Left ventricle myocardium inferior (tissue), 1 donor: ENCODE measurements at regions not wholly inside any gene's neighbourhood (a gene's known extent, or its start where the extent isn't known, plus 50 kb on each side); places are given as distances from the start of the nearest gene placed in this dataset.

Experiments
- DNase-seq: peaks from one replicate; pipeline ENCODE4 v3.0.0-alpha.2; 2020
- H3K27ac ChIP-seq: fragments of 200-600 bp; replicated peaks from 2 replicates; pipeline ENCODE4 v1.8.0; 2021
- H3K27me3 ChIP-seq: fragments of 200-600 bp; 2 replicates; pipeline ENCODE4 v1.8.0; 2021; ENCODE audit warnings: low read depth
- H3K36me3 ChIP-seq: fragments of 200-600 bp; 2 replicates; pipeline ENCODE4 v1.8.0; 2021
- H3K4me1 ChIP-seq: fragments of 200-600 bp; 2 replicates; pipeline ENCODE4 v1.8.0; 2021
- H3K4me3 ChIP-seq: fragments of 200-600 bp; 2 replicates; pipeline ENCODE4 v1.8.0; 2021; ENCODE audit warnings: mild to moderate bottlenecking, moderate library complexity
- H3K9me3 ChIP-seq: fragments of 200-600 bp; replicated peaks from 2 replicates; pipeline ENCODE4 v1.8.0; 2021
- CTCF ChIP-seq: fragments of 200-600 bp; IDR thresholded peaks from 2 replicates; pipeline ENCODE4 v1.8.0; 2021; ENCODE audit warnings: antibody characterized with exemption, mild to moderate bottlenecking, borderline replicate concordance
- intact Hi-C: fragments of 100-400 bp; cut with micrococcal nuclease; formaldehyde crosslinking; loops from one replicate; pipeline ENCODE4 v1.11.0; 2022
- donor health status: DM: no; HTN: yes; CAD: no; lungs with severe emphysema.

- H3K27me3 ChIP-seq: no peaks in the 10 kb centered on the region
- no peaks in the 10 kb centered on the region for H3K4me1 ChIP-seq
- H3K9me3 ChIP-seq: no peaks in the 10 kb centered on the region
- H3K27ac ChIP-seq: no peak overlapping the region
- H3K4me3 ChIP-seq: no peak overlapping the region
- intact Hi-C loops: no loop called here
- H3K36me3 ChIP-seq: no peaks in the 10 kb centered on the region
- TF ChIP-seq CTCF: no peak
- DNase-seq: no peak
Observed at GRCh38 chr9:100913257-100913656, 115.3 kb upstream of the PLPPR1 start.

- intact Hi-C loops: no loop called here
- Histone ChIP-seq H3K36me3 (no peaks in the 10 kb centered on the region), H3K27me3 (no peaks in the 10 kb centered on the region), H3K4me3 (no peak overlapping the region), H3K9me3 (no peaks in the 10 kb centered on the region), H3K4me1 (no peaks in the 10 kb centered on the region), H3K27ac (no peak overlapping the region)
- no peak for TF ChIP-seq CTCF
- DNase-seq: no peak
Observed at GRCh38 chr9:100914266-100914665, 114.3 kb upstream of the PLPPR1 start.

GRCh38 chr9:100919506-100919905, 109.0 kb upstream of the PLPPR1 start:
- Histone ChIP-seq H3K9me3 (no peaks in the 10 kb centered on the region), H3K36me3 (no peaks in the 10 kb centered on the region), H3K27me3 (no peaks in the 10 kb centered on the region), H3K4me3 (no peak overlapping the region), H3K4me1 (no peaks in the 10 kb centered on the region), H3K27ac (no peak overlapping the region)
- no peak for DNase-seq
- TF ChIP-seq CTCF: no peak
- intact Hi-C loops: no loop called here

GRCh38 chr9:100926366-100926765, 102.2 kb upstream of the PLPPR1 start:
- H3K4me1 ChIP-seq: no peaks in the 10 kb centered on the region
- H3K9me3 ChIP-seq: no peaks in the 10 kb centered on the region
- TF ChIP-seq CTCF: no peak
- H3K4me3 ChIP-seq: no peak overlapping the region
- no peak overlapping the region for H3K27ac ChIP-seq
- no peaks in the 10 kb centered on the region for H3K36me3 ChIP-seq
- no peak for DNase-seq
- no peaks in the 10 kb centered on the region for H3K27me3 ChIP-seq
- intact Hi-C loops: no loop called here

- intact Hi-C loops: no loop called here
- DNase-seq: no peak
- no peaks in the 10 kb centered on the region for H3K4me1 ChIP-seq
Observed at GRCh38 chr9:100927763-100928162, 100.8 kb upstream of the PLPPR1 start.

More at GRCh38 chr9:100927763-100928162, 100.8 kb upstream of the PLPPR1 start:
- no peaks in the 10 kb centered on the region for H3K36me3 ChIP-seq
- H3K4me3 ChIP-seq: no peak overlapping the region
- H3K27me3 ChIP-seq: no peaks in the 10 kb centered on the region
- peaks cover 3% of the 10 kb centered on the region for H3K9me3 ChIP-seq
- TF ChIP-seq CTCF: no peak
- H3K27ac ChIP-seq: no peak overlapping the region
